ENCODE measurements at regions not wholly inside any gene's neighbourhood (a gene's known extent, or its start where the extent isn't known, plus 50 kb on each side); places are given as distances from the start of the nearest gene placed in this dataset.

- no peaks in the 10 kb centered on the region for H3K36me3 Mint-ChIP-seq (ENCODE audit: low read depth)
- peaks cover 14% of the 10 kb centered on the region for H3K9me3 Mint-ChIP-seq
- no peak overlapping the region for H3K27ac Mint-ChIP-seq
- 72 to 81% methylated on average over 12 to 15 of the region's 15 CpGs for WGBS, 2 experiments (ENCODE audit: insufficient coverage in 1 of 2, insufficient read length in 1 of 2)
- Histone ChIP-seq H3K36me3 (ENCODE audit: control insufficient read depth, insufficient read depth, low read length) (no peaks in the 10 kb centered on the region), H3K27me3 (ENCODE audit: control insufficient read depth, insufficient read depth, low read length, poor library complexity, severe bottlenecking) (no peaks in the 10 kb centered on the region), H3K9me3 (ENCODE audit: control insufficient read depth, low read length) (no peaks in the 10 kb centered on the region), H3K4me1 (ENCODE audit: control insufficient read depth, insufficient read depth, low read length) (no peaks in the 10 kb centered on the region), H3K27ac (ENCODE audit: low read depth, low read length) (peak overlapping the region; percentile 92), H3K4me3 (ENCODE audit: low read length) (no peak overlapping the region), H3K9ac (ENCODE audit: extremely low read depth, low read length, poor library complexity, severe bottlenecking) (no peak overlapping the region)
- peaks cover 2% of the 10 kb centered on the region for H3K27me3 Mint-ChIP-seq (ENCODE audit: insufficient read depth)
- no peak overlapping the region for H3K4me3 Mint-ChIP-seq
- no peaks in the 10 kb centered on the region for H3K4me1 Mint-ChIP-seq
- DNase-seq = no peak
- TF ChIP-seq, protein P1, sequence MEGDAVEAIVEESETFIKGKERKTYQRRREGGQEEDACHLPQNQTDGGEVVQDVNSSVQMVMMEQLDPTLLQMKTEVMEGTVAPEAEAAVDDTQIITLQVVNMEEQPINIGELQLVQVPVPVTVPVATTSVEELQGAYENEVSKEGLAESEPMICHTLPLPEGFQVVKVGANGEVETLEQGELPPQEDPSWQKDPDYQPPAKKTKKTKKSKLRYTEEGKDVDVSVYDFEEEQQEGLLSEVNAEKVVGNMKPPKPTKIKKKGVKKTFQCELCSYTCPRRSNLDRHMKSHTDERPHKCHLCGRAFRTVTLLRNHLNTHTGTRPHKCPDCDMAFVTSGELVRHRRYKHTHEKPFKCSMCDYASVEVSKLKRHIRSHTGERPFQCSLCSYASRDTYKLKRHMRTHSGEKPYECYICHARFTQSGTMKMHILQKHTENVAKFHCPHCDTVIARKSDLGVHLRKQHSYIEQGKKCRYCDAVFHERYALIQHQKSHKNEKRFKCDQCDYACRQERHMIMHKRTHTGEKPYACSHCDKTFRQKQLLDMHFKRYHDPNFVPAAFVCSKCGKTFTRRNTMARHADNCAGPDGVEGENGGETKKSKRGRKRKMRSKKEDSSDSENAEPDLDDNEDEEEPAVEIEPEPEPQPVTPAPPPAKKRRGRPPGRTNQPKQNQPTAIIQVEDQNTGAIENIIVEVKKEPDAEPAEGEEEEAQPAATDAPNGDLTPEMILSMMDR (conservative IDR thresholded peaks at IDR 0.05) = no peak
Measured at GRCh38 chr2:2933426-2933825, 444.2 kb downstream of the EIPR1 start.

- TF ChIP-seq, protein P1 (conservative IDR thresholded peaks at IDR 0.05) = no peak
Measured at GRCh38 chr2:2932692-2933305, 444.8 kb downstream of the EIPR1 start.

DNA sequence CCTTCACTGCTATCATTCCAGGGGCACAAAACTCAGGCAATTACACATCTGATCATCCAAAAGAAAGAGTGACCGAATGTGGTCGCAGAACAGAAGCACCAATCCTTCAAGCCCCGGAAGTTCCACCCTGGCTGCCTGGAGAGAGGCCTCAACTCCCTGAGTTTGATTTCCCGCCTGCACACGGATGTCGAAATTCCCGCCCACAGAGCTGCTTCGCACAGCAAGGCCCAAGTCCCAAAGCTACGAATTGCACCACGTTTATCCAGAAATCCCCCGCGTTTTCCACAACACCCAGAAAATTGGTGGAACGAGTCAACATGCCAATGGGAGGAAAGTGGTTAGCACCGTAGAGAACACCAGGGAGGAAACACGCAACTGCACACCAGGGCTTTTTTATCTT lies 445.4 kb downstream of the EIPR1 start:
- TF ChIP-seq, protein P1 (conservative IDR thresholded peaks at IDR 0.05) = no peak
- no peak overlapping the region for H3K4me3 Mint-ChIP-seq
- H3K9ac ChIP-seq (ENCODE audit: extremely low read depth, low read length, poor library complexity, severe bottlenecking) = no peak overlapping the region
- H3K27me3 ChIP-seq (ENCODE audit: control insufficient read depth, insufficient read depth, low read length, poor library complexity, severe bottlenecking) = no peaks in the 10 kb centered on the region
- H3K36me3 Mint-ChIP-seq (ENCODE audit: low read depth) = no peaks in the 10 kb centered on the region
- no peak overlapping the region for H3K27ac Mint-ChIP-seq
- H3K36me3 ChIP-seq (ENCODE audit: control insufficient read depth, insufficient read depth, low read length) = no peaks in the 10 kb centered on the region
- peaks cover 2% of the 10 kb centered on the region for H3K27me3 Mint-ChIP-seq (ENCODE audit: insufficient read depth)
- H3K4me3 ChIP-seq (ENCODE audit: low read length) = no peak overlapping the region
- H3K4me1 Mint-ChIP-seq = no peaks in the 10 kb centered on the region
- DNase-seq = peak; percentile 5
- 82 to 90% methylated on average over 5 to 15 of the region's 15 CpGs for WGBS, 2 experiments (ENCODE audit: insufficient coverage in 1 of 2, insufficient read length in 1 of 2)
- H3K27ac ChIP-seq (ENCODE audit: low read depth, low read length) = no peak overlapping the region
- no peaks in the 10 kb centered on the region for H3K9me3 ChIP-seq (ENCODE audit: control insufficient read depth, low read length)
- H3K4me1 ChIP-seq (ENCODE audit: control insufficient read depth, insufficient read depth, low read length) = no peaks in the 10 kb centered on the region
- peaks cover 11% of the 10 kb centered on the region for H3K9me3 Mint-ChIP-seq

More at GRCh38 chr2:2932692-2933305, 444.8 kb downstream of the EIPR1 start:
- no peaks in the 10 kb centered on the region for H3K4me1 Mint-ChIP-seq
- Histone ChIP-seq H3K27me3 (ENCODE audit: control insufficient read depth, insufficient read depth, low read length, poor library complexity, severe bottlenecking) (no peaks in the 10 kb centered on the region), H3K9ac (ENCODE audit: extremely low read depth, low read length, poor library complexity, severe bottlenecking) (no peak overlapping the region), H3K4me1 (ENCODE audit: control insufficient read depth, insufficient read depth, low read length) (no peaks in the 10 kb centered on the region), H3K27ac (ENCODE audit: low read depth, low read length) (peak overlapping the region; percentile 47), H3K4me3 (ENCODE audit: low read length) (no peak overlapping the region), H3K36me3 (ENCODE audit: control insufficient read depth, insufficient read depth, low read length) (no peaks in the 10 kb centered on the region), H3K9me3 (ENCODE audit: control insufficient read depth, low read length) (no peaks in the 10 kb centered on the region)
- peaks cover 14% of the 10 kb centered on the region for H3K9me3 Mint-ChIP-seq
- H3K36me3 Mint-ChIP-seq (ENCODE audit: low read depth) = no peaks in the 10 kb centered on the region
- H3K27ac Mint-ChIP-seq = no peak overlapping the region
- no peak overlapping the region for H3K4me3 Mint-ChIP-seq
- H3K27me3 Mint-ChIP-seq (ENCODE audit: insufficient read depth) = peaks cover 2% of the 10 kb centered on the region
- DNase-seq = peak; percentile 13
- WGBS, 2 experiments (ENCODE audit: insufficient coverage in 1 of 2, insufficient read length in 1 of 2) = 85 to 99% methylated on average over 7 to 15 of the region's 16 CpGs
